OCI-LY7 (cell line): ENCODE measurements at regions not wholly inside any gene's neighbourhood (a gene's known extent, or its start where the extent isn't known, plus 50 kb on each side); places are given as distances from the start of the nearest gene placed in this dataset.

Experiments
- EZH2phosphoT487 ChIP-seq: fragments of 200-600 bp; sonication (generic); IDR thresholded peaks from 2 replicates; pipeline ENCODE4 v1.6.1; 2018; ENCODE audit warnings: low read depth, borderline replicate concordance, mild to moderate bottlenecking, mixed run types, antibody characterized with exemption, low read length, moderate library complexity, mixed read lengths
- TF ChIP-seq, protein P1 (sequence below): fragments of 200-600 bp; sonication (generic); conservative IDR thresholded peaks from 2 replicates; pipeline ENCODE4 v1.5.1; 2014; ENCODE audit warnings: mild to moderate bottlenecking, antibody characterized with exemption, low read length, moderate library complexity, mixed read lengths

DNA sequence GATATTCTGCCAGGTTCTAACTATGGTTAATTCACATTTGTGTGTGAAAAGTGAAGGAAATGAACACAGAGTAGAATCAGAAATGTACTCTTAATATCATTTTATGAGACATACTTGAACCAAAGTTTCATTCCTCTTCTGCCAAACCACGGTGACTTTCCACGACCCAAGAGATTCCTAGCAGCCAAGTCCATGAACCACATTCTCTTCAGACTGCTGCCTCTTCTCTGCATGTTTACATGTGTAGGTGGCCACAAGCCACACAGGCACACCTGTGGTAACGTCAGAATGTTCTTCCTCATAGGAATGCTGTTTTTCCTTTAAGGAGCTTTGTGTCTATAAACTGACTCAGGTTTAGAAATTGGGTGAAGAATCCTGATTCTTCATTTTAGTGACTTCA lies 1411.2 kb downstream of the RAPGEF2 start:
- TF ChIP-seq, protein P1, sequence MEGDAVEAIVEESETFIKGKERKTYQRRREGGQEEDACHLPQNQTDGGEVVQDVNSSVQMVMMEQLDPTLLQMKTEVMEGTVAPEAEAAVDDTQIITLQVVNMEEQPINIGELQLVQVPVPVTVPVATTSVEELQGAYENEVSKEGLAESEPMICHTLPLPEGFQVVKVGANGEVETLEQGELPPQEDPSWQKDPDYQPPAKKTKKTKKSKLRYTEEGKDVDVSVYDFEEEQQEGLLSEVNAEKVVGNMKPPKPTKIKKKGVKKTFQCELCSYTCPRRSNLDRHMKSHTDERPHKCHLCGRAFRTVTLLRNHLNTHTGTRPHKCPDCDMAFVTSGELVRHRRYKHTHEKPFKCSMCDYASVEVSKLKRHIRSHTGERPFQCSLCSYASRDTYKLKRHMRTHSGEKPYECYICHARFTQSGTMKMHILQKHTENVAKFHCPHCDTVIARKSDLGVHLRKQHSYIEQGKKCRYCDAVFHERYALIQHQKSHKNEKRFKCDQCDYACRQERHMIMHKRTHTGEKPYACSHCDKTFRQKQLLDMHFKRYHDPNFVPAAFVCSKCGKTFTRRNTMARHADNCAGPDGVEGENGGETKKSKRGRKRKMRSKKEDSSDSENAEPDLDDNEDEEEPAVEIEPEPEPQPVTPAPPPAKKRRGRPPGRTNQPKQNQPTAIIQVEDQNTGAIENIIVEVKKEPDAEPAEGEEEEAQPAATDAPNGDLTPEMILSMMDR: no peak
- TF ChIP-seq EZH2phosphoT487: no peak
